Memory B cell (primary cell): ENCODE measurements at regions not wholly inside any gene's neighbourhood (a gene's known extent, or its start where the extent isn't known, plus 50 kb on each side); places are given as distances from the start of the nearest gene placed in this dataset.
"Not testable (repeated sequence)": the region's sequence is repeated elsewhere in the genome, so short reads cannot be mapped to it uniquely, and the experiment has no call there.

Experiments used
- ATAC-seq: fragments of 150-1000 bp; cut with Tn5 transposase; 2 replicates; pipeline ENCODE4 v1.10.0; 2021; ENCODE audit warnings: low read depth, mild to moderate bottlenecking, moderate library complexity
- DNase-seq, 2 donors: peaks; one replicate each; pipeline ENCODE4 v3.0.0; 2022; ENCODE audit warnings: low spot score in 2 of 2
- H3K27ac Mint-ChIP-seq: one replicate; pipeline ENCODE4 v1.8.0; 2022; ENCODE audit warnings: mild to moderate bottlenecking, moderate library complexity, mixed read lengths
- H3K27me3 Mint-ChIP-seq: one replicate; pipeline ENCODE4 v1.8.0; 2022; ENCODE audit warnings: mixed read lengths
- H3K36me3 Mint-ChIP-seq: one replicate; pipeline ENCODE4 v1.8.0; 2022; ENCODE audit warnings: mild to moderate bottlenecking, mixed read lengths
- H3K4me1 Mint-ChIP-seq: one replicate; pipeline ENCODE4 v1.8.0; 2022; ENCODE audit warnings: mixed read lengths
- H3K4me3 Mint-ChIP-seq: one replicate; pipeline ENCODE4 v1.8.0; 2022; ENCODE audit warnings: mild to moderate bottlenecking, moderate library complexity, mixed read lengths
- H3K9me3 Mint-ChIP-seq: one replicate; pipeline ENCODE4 v1.8.0; 2022; ENCODE audit warnings: mixed read lengths

DNA sequence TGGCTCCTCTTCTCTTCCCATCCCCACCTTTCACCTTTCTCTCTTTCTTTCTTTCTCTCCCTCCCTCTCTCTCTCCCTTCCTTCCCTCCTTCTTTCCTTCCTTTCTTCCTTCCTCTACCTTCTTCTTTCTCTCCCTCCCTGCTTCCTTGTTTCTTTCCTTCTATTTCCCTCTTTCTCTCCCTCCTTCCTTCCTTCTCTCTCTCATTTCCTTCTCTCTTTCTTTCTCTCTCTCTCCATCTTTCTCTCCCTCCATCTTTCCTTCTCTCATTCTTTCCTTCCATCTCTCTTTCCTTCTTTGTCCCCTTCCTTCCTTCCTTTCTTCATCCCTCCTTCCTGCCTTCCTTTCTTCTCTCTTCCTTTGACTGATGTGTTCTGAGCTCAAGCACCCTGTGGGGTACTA, 1467.0 kb upstream of the DEFB115 start:
- Mint-ChIP-seq H3K27me3 (peaks cover 3% of the 10 kb centered on the region), H3K4me3 (no peak overlapping the region), H3K9me3 (peaks cover 12% of the 10 kb centered on the region), H3K36me3 (no peaks in the 10 kb centered on the region), H3K4me1 (no peaks in the 10 kb centered on the region), H3K27ac (no peak overlapping the region)
- DNase-seq = no peak
- no peak for ATAC-seq

DNA sequence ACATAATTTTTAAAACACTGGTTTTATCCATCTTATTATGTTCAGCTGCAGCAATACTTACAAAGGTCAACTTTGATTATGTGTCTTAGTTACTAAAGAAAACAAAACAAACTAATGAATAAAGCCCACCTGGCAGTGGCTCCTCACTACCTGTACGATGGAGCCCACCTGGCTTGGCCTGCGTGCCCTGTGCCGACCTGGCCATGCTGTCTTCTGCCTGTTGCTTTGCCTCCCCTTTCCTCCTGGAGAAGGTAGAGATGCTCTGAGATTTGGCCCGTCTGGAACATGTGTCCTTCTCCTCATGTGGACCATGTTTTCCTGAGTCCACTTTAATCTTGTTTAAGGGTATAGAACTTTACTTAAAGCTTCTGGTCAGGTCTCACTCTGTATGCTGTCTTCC, 1426.0 kb upstream of the DEFB115 start:
- H3K27ac Mint-ChIP-seq, DNase-seq, H3K4me3 Mint-ChIP-seq, H3K27me3 Mint-ChIP-seq, H3K36me3 Mint-ChIP-seq, ATAC-seq, H3K9me3 Mint-ChIP-seq, H3K4me1 Mint-ChIP-seq: not testable (repeated sequence)

DNA sequence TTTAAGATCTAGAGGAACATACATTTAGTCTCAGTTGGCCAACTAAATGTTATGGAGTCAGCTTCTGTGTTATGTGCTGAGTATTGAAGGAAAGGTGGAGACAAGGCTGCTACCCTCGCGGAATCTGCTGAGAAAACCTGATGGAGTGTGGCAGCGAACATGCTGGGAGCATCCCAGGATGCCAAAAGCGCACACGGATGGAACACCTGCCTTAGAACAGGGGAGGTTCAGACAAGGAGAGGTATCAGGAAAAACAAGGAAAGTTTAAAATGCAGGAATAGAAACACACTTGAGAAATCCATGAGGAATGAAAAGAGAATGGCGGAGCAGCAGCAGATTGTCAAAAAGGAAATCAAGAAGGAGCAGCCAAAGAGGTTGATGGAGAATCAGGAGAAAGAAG, 1389.5 kb upstream of the DEFB115 start:
- H3K36me3 Mint-ChIP-seq, H3K4me1 Mint-ChIP-seq, H3K27ac Mint-ChIP-seq, H3K9me3 Mint-ChIP-seq, ATAC-seq, DNase-seq, H3K4me3 Mint-ChIP-seq, H3K27me3 Mint-ChIP-seq: not testable (repeated sequence)

DNA sequence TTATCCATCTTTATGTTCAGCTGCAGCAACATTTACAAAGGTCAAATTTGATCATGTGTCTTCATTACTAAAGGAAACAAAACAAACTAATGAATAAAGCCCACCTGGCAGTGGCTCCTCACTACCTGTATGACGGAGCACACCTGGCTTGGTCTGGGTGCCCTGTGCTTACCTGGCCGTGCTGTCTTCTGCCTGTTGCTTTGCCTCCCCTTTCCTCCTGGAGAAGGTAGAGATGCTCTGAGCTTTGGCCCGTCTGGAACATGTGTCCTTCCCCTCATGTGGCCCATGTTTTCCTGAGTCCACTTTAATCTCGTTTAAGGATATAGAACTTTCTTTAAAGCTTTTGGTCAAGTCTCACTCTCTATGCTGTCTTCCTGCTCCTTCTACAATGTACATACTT, 1388.8 kb upstream of the DEFB115 start:
- not testable (repeated sequence) for DNase-seq, H3K27ac Mint-ChIP-seq, H3K27me3 Mint-ChIP-seq, H3K4me3 Mint-ChIP-seq, ATAC-seq, H3K36me3 Mint-ChIP-seq, H3K9me3 Mint-ChIP-seq, H3K4me1 Mint-ChIP-seq

DNA sequence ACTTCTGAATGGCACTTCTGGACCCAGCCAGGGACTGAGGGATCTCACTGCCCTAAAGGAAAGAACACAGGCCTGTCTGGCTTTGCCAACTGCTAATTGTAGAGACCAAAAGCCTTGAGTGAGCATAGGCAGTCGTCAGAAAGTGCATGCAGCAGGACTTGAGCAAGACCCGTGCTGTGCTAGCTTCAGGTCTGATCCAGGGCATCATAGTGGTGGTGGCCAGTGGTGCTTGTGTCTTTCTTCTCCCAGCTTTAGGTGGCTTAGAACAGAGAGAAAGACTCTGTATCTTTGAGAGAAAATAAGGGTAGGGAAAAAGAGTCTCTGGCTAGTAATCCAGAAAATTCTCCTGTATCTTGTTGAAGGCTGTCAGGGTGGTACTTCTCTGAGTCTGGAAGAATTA, 1385.6 kb upstream of the DEFB115 start:
- not testable (repeated sequence) for ATAC-seq, H3K4me3 Mint-ChIP-seq, H3K27me3 Mint-ChIP-seq, H3K9me3 Mint-ChIP-seq, H3K27ac Mint-ChIP-seq, DNase-seq, H3K4me1 Mint-ChIP-seq, H3K36me3 Mint-ChIP-seq

DNA sequence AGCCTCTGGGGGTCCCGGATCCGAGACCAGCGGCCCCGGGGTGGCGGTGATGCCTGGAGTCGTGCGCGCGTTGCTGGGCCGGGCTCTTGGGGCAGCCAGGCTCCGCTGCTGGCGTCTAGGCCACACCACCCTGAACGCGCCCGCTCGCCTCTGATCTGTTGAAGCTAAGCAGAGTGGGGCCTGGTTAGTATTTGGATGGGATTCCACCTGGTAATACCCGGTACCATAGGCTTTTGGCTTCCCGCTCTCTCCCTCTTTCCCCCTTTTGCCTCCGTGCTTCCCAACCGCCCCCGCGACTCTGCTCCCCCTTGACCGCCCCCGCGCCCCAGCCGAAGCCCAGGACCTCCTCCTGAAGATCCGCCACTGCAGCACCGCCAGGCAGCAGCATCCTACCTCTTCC, 1383.5 kb upstream of the DEFB115 start:
- Mint-ChIP-seq H3K4me1 (peaks cover 6% of the 10 kb centered on the region), H3K27me3 (peaks cover 5% of the 10 kb centered on the region), H3K4me3 (no peak overlapping the region), H3K9me3 (peaks cover 10% of the 10 kb centered on the region), H3K36me3 (peaks cover 5% of the 10 kb centered on the region), H3K27ac (no peak overlapping the region)
- DNase-seq (peak in 1 of 2 donors; percentile 19), ATAC-seq (no peak)

DNA sequence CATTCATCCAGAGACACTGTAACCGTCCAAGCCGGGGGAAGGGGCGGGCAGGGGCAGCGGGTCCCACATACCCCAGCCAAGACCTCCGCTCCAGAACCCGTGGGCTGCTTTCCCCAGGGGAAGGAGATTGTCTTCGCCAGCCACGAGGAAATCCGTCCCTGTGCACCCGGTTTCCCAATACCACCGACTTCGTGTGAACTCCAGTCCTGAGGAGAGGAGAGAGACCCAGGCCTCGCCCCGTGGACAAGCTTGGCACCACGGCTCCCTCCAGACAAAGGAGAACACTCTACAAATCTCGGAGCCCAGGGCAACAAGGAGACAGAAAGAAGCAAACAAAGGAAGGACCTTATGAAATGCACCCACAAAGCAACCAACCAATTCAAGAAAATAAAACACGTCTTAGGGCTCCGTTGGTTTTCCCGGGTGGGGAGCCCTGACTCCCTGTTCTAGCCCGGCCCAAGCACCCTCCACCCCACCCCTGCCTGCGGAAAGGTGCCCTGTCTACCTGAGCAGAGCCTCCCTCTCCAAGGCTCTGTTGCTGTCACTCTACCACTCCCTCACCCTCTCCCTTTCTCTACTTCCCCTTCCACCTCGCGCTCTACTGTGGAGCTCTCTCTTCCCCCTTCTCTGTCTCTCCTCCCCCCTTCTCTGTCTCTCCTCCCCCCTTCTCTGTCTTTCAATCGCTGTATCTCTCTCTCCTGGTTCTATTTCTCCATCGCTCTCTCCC, 1382.8 kb upstream of the DEFB115 start:
- DNase-seq (no peak), ATAC-seq (no peak)
- Mint-ChIP-seq H3K9me3 (peaks cover 10% of the 10 kb centered on the region), H3K27me3 (peaks cover 5% of the 10 kb centered on the region), H3K4me1 (peaks cover 6% of the 10 kb centered on the region), H3K27ac (no peak overlapping the region), H3K36me3 (peaks cover 5% of the 10 kb centered on the region), H3K4me3 (no peak overlapping the region)

DNA sequence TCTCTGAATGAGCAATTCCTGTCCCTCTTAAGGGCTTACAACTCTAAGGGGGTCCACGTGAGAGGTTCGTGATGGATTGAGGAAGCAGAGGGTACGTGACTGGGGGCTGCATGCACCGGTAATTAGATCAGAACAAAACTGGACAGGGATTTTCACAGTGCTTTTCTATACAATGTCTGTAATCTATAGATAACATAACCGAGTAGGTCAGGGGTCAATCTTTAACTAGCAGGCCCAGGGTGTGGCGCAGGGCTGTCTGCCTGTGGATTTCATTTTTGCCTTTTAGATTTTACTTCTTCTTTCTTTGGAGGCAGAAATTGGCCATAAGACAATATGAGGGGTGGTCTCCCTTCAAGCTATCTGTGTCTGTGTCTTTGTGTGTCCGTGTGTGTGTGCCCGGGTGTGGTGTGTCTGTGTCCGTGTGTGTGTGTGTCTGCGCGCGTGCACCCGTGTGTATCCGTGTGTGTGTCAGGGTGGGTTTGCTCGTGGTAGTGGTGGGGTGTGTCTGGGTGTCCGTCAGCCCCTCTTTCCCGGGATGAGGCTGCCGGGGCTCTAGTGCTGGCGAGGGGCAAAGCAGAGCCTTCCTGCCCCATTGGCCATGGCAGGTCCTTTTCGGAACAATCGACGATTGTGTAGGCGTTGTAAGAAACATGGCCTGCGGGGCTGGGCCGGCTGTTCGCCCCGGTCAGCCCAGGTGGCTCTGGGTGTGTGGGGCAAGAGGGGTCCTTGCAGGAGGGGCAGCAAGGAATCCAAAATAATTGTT, 1382.0 kb upstream of the DEFB115 start:
- not testable (repeated sequence) for ATAC-seq, H3K27me3 Mint-ChIP-seq, H3K27ac Mint-ChIP-seq, H3K4me1 Mint-ChIP-seq, H3K4me3 Mint-ChIP-seq, H3K36me3 Mint-ChIP-seq, DNase-seq
- peaks cover 10% of the 10 kb centered on the region for H3K9me3 Mint-ChIP-seq

DNA sequence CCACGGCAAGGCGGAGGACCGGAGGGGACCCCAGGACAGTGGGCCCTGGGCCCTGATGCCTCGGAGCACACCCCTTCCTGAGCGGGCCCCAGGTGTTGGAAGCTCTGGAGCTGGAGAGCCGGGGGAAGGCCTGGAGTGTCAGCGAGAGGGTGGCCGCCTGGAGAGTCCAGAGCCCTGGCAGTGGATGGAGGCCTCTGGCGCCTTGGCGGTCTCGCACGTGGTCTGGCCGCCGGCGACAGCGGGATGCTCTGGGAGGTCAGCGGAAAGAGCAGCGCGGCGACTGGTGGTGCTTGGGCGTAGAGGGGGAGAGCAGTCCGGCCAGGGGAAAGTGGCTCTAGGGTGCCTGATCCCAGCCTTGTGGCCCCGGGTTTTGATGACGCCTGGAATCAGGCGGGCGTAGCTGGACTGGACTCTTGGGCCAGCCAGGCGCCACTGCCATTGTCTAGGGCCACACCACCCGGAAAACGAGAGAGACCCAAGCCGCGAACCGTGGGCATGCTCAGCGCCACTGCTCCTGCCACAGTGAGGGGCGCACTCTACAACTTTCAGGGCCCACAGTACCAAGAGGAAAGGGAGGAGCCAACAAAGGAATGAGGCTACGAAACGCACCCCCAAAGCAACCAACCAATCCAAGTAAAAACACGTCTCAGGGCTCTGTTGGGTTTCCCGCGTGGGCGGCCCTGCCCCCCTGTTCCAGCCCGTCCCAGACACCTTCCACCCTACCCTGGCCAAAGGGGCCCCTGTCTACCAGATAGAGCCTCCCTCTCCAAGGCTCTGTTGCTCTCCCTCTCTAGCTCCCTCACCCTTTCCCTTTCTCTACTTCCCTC, 1381.2 kb upstream of the DEFB115 start:
- ATAC-seq, H3K27me3 Mint-ChIP-seq, H3K4me3 Mint-ChIP-seq, H3K4me1 Mint-ChIP-seq, H3K36me3 Mint-ChIP-seq, H3K27ac Mint-ChIP-seq, DNase-seq: not testable (repeated sequence)
- H3K9me3 Mint-ChIP-seq = peaks cover 10% of the 10 kb centered on the region

DNA sequence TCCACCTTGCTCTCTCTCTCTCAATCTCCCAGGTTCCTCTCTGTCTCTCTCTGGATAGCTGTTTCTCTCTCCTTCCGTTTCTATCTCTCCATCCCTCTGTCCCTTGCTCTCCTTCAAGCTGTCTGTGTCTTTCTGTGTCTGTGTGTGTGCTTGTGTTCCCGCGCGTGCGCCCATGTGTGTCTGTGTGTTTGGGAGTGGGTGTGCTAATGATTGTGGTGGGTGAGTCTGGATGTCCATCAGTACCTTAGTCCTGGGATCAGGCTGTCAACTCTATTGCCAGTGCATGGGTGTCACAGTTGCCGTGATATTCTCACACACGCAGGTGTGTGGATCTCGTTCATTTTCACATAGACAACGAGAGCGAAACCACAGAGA, 1380.6 kb upstream of the DEFB115 start:
- no peak overlapping the region for H3K4me3 Mint-ChIP-seq
- no peak overlapping the region for H3K27ac Mint-ChIP-seq
- peaks cover 5% of the 10 kb centered on the region for H3K27me3 Mint-ChIP-seq
- no peak for DNase-seq
- no peak for ATAC-seq
- H3K4me1 Mint-ChIP-seq = peaks cover 6% of the 10 kb centered on the region
- peaks cover 10% of the 10 kb centered on the region for H3K9me3 Mint-ChIP-seq
- peaks cover 5% of the 10 kb centered on the region for H3K36me3 Mint-ChIP-seq

DNA sequence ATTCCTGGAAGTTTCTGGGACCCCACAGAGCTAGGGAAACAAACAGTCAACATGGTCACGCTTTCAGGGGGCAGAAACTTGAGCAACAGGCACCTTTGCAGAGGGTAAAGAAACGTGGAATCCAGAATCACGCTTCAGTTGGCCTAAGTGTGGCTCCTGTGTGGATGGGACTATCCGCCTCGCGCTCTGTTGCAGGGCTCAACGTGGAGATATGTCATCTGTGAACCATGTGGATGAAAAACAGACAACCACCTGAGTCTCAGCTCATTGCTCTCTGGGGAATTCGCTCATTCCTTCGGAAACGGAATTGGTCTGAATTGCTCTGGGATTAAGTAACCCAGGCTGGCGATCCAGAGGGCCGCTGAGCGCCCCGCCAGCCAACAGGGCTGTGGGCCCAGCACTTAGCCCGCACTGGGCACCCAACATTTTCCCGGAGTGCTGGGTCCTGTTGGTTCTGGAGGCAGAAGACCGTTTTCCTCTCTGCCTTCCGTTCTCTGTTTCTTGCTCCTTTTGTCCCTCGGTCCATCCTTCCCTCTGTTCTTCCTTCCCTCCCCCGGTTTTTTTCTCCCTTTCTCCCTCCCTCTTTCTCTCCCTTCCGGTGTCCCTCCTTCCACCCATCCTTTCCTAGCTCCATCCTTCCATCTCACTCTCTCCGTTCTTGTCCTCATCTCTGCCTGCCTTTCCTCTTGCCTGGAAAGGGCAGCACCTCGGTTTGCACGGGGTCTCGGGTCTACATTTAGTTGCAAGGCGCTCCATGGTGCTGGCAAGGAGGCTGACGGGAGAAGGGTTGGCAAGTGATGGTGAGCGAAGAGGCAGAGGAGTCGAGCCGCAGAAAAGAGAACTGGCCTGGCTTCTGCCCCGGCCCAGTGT, 1379.8 kb upstream of the DEFB115 start:
- not testable (repeated sequence) for H3K27me3 Mint-ChIP-seq, ATAC-seq, H3K4me1 Mint-ChIP-seq, H3K36me3 Mint-ChIP-seq, DNase-seq
- peak overlapping the region; percentile 75 for H3K4me3 Mint-ChIP-seq
- peaks cover 12% of the 10 kb centered on the region for H3K9me3 Mint-ChIP-seq
- H3K27ac Mint-ChIP-seq = peak overlapping the region; percentile 40

DNA sequence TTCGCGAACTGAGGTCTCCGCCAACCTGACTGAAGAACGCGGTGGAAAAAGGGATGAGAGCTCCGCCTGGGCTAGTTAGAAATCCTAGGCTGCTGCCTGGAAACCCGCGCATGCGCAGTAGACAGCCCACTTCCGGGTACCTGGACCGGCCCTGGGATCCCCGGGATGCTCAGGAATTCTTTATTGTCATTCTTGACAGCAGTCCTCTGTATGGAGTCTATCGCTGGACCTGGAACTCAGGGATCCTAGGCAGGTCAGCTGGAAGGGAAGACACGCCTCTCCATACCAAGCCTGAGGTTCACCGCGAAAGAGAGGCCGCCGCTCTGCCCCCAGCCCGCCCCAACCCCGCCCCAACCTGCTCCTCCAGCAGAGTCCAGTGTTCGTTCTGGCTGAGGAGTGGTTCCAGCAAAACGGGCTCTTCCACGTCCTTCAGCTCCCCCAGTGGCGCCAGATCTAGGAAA, 1379.2 kb upstream of the DEFB115 start:
- peak; percentile 62 for ATAC-seq
- peaks cover 12% of the 10 kb centered on the region for H3K9me3 Mint-ChIP-seq

DNA sequence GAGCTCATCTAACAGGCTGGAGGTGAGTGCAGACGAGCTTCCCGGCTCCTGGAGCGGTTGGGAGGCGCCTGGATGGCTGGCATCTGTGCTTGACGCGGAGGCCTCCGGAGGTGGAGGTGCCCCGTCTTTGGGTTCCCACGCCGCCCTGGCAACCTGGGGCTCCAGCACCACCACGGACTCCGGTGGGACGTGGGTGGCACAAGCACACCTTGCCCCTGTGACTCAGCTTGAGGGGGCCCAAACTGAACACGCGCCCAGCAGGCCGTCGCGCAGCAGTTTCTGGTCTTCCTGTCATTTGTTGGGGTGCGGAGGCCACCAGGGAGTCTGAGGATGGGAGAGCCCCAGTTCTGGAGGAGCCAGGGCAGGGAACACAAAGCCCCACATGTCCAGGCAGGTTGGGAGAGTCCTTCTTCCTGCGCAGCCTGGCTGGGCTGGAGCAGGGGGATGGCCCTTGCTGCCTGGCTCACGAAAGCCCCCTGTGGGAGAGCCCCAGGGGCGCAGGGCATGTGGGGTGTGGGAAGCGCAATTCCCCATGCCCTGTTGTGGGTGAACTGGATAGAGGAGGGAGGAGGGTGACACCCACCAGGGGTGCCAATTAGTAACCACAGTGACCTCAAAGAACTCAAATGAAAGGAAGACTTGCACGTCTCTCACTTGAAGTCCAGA, 1378.6 kb upstream of the DEFB115 start:
- no peak for DNase-seq
- peaks cover 6% of the 10 kb centered on the region for H3K4me1 Mint-ChIP-seq
- peaks cover 5% of the 10 kb centered on the region for H3K27me3 Mint-ChIP-seq
- H3K36me3 Mint-ChIP-seq = peaks cover 5% of the 10 kb centered on the region
- no peak overlapping the region for H3K27ac Mint-ChIP-seq
- H3K4me3 Mint-ChIP-seq = peak overlapping the region; percentile 75
- H3K9me3 Mint-ChIP-seq = peaks cover 12% of the 10 kb centered on the region
- ATAC-seq = peak; percentile 18

More for the DNA sequence above, 1379.2 kb upstream of the DEFB115 start:
- peaks cover 5% of the 10 kb centered on the region for H3K27me3 Mint-ChIP-seq
- peak overlapping the region; percentile 40 for H3K27ac Mint-ChIP-seq
- DNase-seq = peak in 1 of 2 donors; percentile 21
- H3K4me3 Mint-ChIP-seq = peak overlapping the region; percentile 75
- peaks cover 6% of the 10 kb centered on the region for H3K4me1 Mint-ChIP-seq
- peaks cover 5% of the 10 kb centered on the region for H3K36me3 Mint-ChIP-seq
